Rectal smooth muscle tissue (tissue), 1 donor: ENCODE measurements at regions not wholly inside any gene's neighbourhood (a gene's known extent, or its start where the extent isn't known, plus 50 kb on each side); places are given as distances from the start of the nearest gene placed in this dataset.
"Not testable (repeated sequence)": the region's sequence is repeated elsewhere in the genome, so short reads cannot be mapped to it uniquely, and the experiment has no call there.

Experiments used
- H3K27ac ChIP-seq: one replicate; pipeline ENCODE4 v1.7.0; 2013; ENCODE audit warnings: low read depth, low read length, inconsistent platforms
- H3K27me3 ChIP-seq: one replicate; pipeline ENCODE4 v1.7.0; 2013; ENCODE audit warnings: low read length; ENCODE audit not compliant: control insufficient read depth, insufficient read depth
- H3K36me3 ChIP-seq: one replicate; pipeline ENCODE4 v1.7.0; 2013; ENCODE audit warnings: low read length; ENCODE audit not compliant: control insufficient read depth, insufficient read depth
- H3K4me1 ChIP-seq: one replicate; pipeline ENCODE4 v1.7.0; 2013; ENCODE audit warnings: low read length; ENCODE audit not compliant: control insufficient read depth, insufficient read depth
- H3K4me3 ChIP-seq: one replicate; pipeline ENCODE4 v1.7.0; 2013; ENCODE audit warnings: low read length
- H3K9ac ChIP-seq: one replicate; pipeline ENCODE4 v1.7.0; 2013; ENCODE audit warnings: low read length

GRCh38 chr10:124167925-124168324 is 74.5 kb upstream of the CHST15 start:
- not testable (repeated sequence) for H3K36me3 ChIP-seq, H3K4me1 ChIP-seq, H3K9ac ChIP-seq, H3K4me3 ChIP-seq, H3K27me3 ChIP-seq, H3K27ac ChIP-seq

DNA sequence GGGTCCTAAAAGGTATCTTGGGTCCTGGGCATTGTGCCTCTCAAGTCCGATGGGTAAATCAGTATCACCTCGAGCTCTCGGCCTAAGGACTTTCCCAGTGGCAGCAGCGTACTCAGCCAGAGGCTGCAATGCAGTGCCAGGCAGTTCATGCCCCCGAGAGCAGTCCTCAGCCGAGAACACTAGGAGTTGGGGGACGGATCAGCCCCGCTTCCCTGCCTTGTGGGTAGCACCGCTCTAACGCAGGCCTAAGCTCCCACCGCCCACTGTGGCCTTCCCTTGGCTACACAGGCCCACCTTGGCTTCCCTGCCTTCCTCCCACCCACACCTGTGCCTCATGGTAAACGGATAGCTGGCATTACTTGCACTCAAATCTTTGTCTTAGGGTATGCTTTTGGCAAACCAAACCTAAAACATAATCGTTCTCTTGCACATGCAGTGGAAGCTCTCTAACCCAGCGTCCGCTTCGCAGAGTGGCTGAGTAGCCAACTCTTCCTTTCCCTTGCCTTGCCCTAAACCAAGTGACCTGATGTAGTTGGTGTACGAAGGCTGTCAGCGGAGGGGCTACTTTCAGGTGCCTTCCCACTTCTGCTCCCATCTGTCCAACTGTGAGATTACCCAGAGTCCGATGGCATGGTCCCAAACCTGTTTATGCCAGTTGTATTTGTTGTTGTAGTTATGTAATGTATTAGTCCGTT is 73.2 kb upstream of the CHST15 start:
- H3K36me3 ChIP-seq: no peaks in the 10 kb centered on the region
- H3K27me3 ChIP-seq: no peaks in the 10 kb centered on the region
- no peak overlapping the region for H3K27ac ChIP-seq
- H3K4me1 ChIP-seq: no peaks in the 10 kb centered on the region
- H3K9ac ChIP-seq: no peak overlapping the region
- no peak overlapping the region for H3K4me3 ChIP-seq

GRCh38 chr10:124165827-124166226 is 72.4 kb upstream of the CHST15 start:
- Histone ChIP-seq H3K27me3 (no peaks in the 10 kb centered on the region), H3K27ac (no peak overlapping the region), H3K36me3 (no peaks in the 10 kb centered on the region), H3K4me3 (no peak overlapping the region), H3K9ac (no peak overlapping the region), H3K4me1 (no peaks in the 10 kb centered on the region)

DNA sequence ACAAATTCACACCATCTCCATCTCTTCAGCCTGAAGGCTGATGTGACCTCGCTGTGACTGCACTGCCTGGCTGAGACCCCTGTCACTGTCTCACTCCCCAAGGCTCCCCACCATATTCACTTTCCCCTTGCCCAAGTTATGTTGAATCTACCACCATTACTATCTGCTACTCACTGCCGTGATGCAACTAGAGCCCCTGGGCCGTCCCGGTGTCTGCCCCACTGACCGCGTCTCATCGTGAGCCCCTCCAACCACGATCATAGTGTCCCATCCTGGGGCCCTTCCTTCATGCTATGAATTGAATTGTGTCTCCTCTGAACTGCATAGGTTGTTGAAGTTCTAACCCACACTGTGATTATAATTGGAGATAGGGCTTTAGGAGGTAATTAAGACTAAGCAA is 71.9 kb upstream of the CHST15 start:
- no peak overlapping the region for H3K9ac ChIP-seq
- H3K4me3 ChIP-seq: no peak overlapping the region
- H3K4me1 ChIP-seq: no peaks in the 10 kb centered on the region
- H3K27me3 ChIP-seq: no peaks in the 10 kb centered on the region
- H3K36me3 ChIP-seq: no peaks in the 10 kb centered on the region
- H3K27ac ChIP-seq: no peak overlapping the region

DNA sequence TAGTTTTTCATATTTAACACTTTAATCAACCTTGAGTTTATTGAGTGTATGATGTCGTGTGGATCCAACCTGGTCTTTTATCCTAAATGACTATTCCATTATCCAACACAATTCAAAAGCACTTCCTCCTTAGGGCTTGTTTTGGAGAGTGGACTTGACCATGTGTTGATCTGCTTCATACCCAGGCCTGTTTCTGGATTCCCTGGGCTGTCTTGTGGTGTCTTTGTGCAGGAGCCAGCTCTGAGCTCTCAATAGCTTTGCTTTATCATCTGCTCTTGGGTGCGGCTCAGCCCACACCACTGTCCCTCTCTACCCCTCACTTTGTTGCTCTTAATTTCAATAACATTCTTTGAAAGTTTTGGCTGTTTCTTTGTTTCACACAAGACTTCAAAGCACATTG is 70.9 kb upstream of the CHST15 start:
- no peak overlapping the region for H3K27ac ChIP-seq
- H3K4me1 ChIP-seq: no peaks in the 10 kb centered on the region
- no peak overlapping the region for H3K9ac ChIP-seq
- H3K27me3 ChIP-seq: no peaks in the 10 kb centered on the region
- H3K36me3 ChIP-seq: no peaks in the 10 kb centered on the region
- no peak overlapping the region for H3K4me3 ChIP-seq

GRCh38 chr10:124162774-124163354 is 69.5 kb upstream of the CHST15 start:
- H3K36me3 ChIP-seq: no peaks in the 10 kb centered on the region
- H3K4me3 ChIP-seq: no peak overlapping the region
- H3K27me3 ChIP-seq: no peaks in the 10 kb centered on the region
- H3K27ac ChIP-seq: no peak overlapping the region
- no peaks in the 10 kb centered on the region for H3K4me1 ChIP-seq
- H3K9ac ChIP-seq: no peak overlapping the region

DNA sequence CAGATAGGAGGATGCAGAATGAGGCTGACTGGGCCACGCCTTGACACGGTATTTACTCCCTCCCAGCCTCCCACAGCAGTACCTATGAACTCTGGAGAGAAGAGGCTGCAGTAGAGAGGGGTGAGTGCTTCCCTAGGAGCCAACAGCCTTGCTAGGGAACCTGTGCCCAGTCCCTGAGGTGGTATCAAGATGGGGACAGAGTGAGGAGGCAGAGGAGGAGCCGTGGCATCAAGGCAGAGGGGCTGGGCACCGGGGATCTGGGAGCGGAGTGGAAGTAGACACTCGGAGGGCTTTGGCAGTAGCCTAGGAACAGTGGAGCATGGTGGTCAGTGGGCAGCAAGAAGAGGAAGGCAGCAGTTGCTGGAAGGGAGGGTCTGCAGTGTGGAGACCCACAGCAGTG is 68.7 kb upstream of the CHST15 start:
- no peak overlapping the region for H3K4me3 ChIP-seq
- H3K36me3 ChIP-seq: no peaks in the 10 kb centered on the region
- no peak overlapping the region for H3K9ac ChIP-seq
- H3K27ac ChIP-seq: no peak overlapping the region
- H3K4me1 ChIP-seq: peaks cover 5% of the 10 kb centered on the region
- no peaks in the 10 kb centered on the region for H3K27me3 ChIP-seq

GRCh38 chr10:124161601-124162000 is 68.2 kb upstream of the CHST15 start:
- H3K9ac ChIP-seq: no peak overlapping the region
- no peak overlapping the region for H3K27ac ChIP-seq
- peaks cover 10% of the 10 kb centered on the region for H3K4me1 ChIP-seq
- H3K4me3 ChIP-seq: no peak overlapping the region
- no peaks in the 10 kb centered on the region for H3K36me3 ChIP-seq
- H3K27me3 ChIP-seq: no peaks in the 10 kb centered on the region

DNA sequence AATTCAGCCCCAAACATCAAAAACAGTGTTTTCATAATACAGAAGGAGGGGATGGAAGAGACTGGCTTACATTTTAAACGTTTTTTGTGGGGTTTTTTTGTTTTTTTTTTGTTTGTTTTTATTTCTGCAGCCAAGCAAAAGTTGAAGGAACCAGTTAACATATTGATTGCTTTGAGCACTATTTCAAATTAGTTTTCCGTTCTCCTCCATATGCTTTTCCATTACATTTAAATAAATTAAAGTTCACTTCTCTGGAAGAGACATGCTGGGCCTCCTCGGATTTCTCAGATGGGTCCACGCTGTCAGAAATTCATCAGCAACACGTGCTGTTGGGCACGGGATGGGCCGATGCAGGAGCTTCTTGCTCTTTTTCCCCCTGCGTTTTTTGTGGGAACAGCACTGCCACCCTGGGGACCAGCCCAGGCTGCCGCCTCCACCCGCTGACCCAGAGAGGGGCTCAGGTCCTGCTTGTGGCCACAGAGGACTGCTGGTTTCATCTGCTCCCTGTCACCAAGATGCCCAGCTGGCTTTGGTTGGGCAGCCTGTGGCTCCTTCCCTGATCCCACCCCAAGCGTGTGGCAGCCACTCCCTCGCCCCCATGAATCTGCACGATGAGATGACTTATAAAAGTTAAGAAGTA is 67.7 kb upstream of the CHST15 start:
- H3K27me3 ChIP-seq: no peaks in the 10 kb centered on the region
- no peak overlapping the region for H3K27ac ChIP-seq
- H3K4me1 ChIP-seq: peaks cover 14% of the 10 kb centered on the region
- no peak overlapping the region for H3K9ac ChIP-seq
- no peaks in the 10 kb centered on the region for H3K36me3 ChIP-seq
- no peak overlapping the region for H3K4me3 ChIP-seq

GRCh38 chr10:124160176-124160575 is 66.8 kb upstream of the CHST15 start:
- Histone ChIP-seq H3K4me3 (no peak overlapping the region), H3K36me3 (no peaks in the 10 kb centered on the region), H3K27me3 (no peaks in the 10 kb centered on the region), H3K27ac (no peak overlapping the region), H3K9ac (no peak overlapping the region), H3K4me1 (peaks cover 17% of the 10 kb centered on the region)

- peaks cover 17% of the 10 kb centered on the region for H3K4me1 ChIP-seq
- H3K9ac ChIP-seq: no peak overlapping the region
- no peak overlapping the region for H3K27ac ChIP-seq
- H3K36me3 ChIP-seq: no peaks in the 10 kb centered on the region
- H3K27me3 ChIP-seq: no peaks in the 10 kb centered on the region
- H3K4me3 ChIP-seq: no peak overlapping the region
These were observed 65.8 kb upstream of the CHST15 start for GRCh38 chr10:124159153-124159552.

- no peaks in the 10 kb centered on the region for H3K27me3 ChIP-seq
- no peak overlapping the region for H3K27ac ChIP-seq
- H3K4me3 ChIP-seq: no peak overlapping the region
- H3K4me1 ChIP-seq: peaks cover 17% of the 10 kb centered on the region
- no peak overlapping the region for H3K9ac ChIP-seq
- H3K36me3 ChIP-seq: no peaks in the 10 kb centered on the region
These were observed 65.2 kb upstream of the CHST15 start for GRCh38 chr10:124158592-124158991.

GRCh38 chr10:124157271-124157681 is 63.9 kb upstream of the CHST15 start:
- peaks cover 25% of the 10 kb centered on the region for H3K4me1 ChIP-seq
- H3K27ac ChIP-seq: no peak overlapping the region
- no peaks in the 10 kb centered on the region for H3K27me3 ChIP-seq
- no peak overlapping the region for H3K4me3 ChIP-seq
- H3K36me3 ChIP-seq: no peaks in the 10 kb centered on the region
- no peak overlapping the region for H3K9ac ChIP-seq
